K562 (cell line): ENCODE measurements at regions not wholly inside any gene's neighbourhood (a gene's known extent, or its start where the extent isn't known, plus 50 kb on each side); places are given as distances from the start of the nearest gene placed in this dataset.

ENCODE experiments used
- ATAC-seq: fragments of 200-7000 bp; cut with Tn5 transposase; 3 replicates; pipeline ENCODE4 v1.9.1; 2020; ENCODE audit warnings: moderate library complexity
- BruUV-seq: library from RNA; stranded (reverse); fragments of 400-500 nt; replicated peaks from 2 replicates; lab custom pipeline; 2021; lab: Mats Ljungman, UMichigan
- CTCF ChIA-PET: fragments of 300-600 bp; formaldehyde crosslinking; extraction: SDS; loops from one replicate; lab custom pipeline; 2021; ENCODE audit warnings: low intra/inter-chr PET ratio; lab: Yijun Ruan, JAX
- POLR2A ChIA-PET: fragments of 300-600, 350-650 bp; sonication (Branson Sonifier 250); formaldehyde crosslinking; extraction: SDS; loops from one replicate; lab custom pipeline; 2021; ENCODE audit warnings: antibody characterized with exemption, inconsistent platforms; lab: Yijun Ruan, JAX
- DNase-seq, 4 experiments: peaks; one replicate each; pipeline versions ENCODE4 v3.0.0 to v3.0.0-alpha.2; 2011 to 2018; ENCODE audit warnings: low spot score in 3 of 4, mixed read lengths in 3 of 4; ENCODE audit errors: extremely low read depth in 1 of 4
- FAIRE-seq: peaks from 2 replicates; lab custom pipeline; 2011; peaks lifted over from hg19 to GRCh38; lab: Jason Lieb, UNC
- H2AFZ ChIP-seq: 2 replicates; pipeline ENCODE4 v1.6.0; 2011; ENCODE audit warnings: low read depth, low read length, control low read depth, inconsistent platforms
- H3K27ac ChIP-seq: fragments of 200-600 bp; 3 replicates; pipeline ENCODE4 v1.8.0; 2011; ENCODE audit warnings: low read depth, mild to moderate bottlenecking, control low read depth, inconsistent platforms, low read length, moderate library complexity, mixed read lengths; ENCODE audit errors: extremely low read depth
- H3K27me3 ChIP-seq, 2 experiments: fragments of 300-600 bp in 1 of 2; 2 replicates in 1 of 2; 3 replicates in 1 of 2; pipeline versions ENCODE4 v1.6.0 to v1.8.0; 2011; ENCODE audit warnings: inconsistent platforms in 2 of 2, low read length in 2 of 2, mild to moderate bottlenecking in 1 of 2, mixed read lengths in 1 of 2, moderate library complexity in 1 of 2; ENCODE audit not compliant: control insufficient read depth in 2 of 2, insufficient read depth in 2 of 2
- H3K36me3 ChIP-seq: fragments of 300-600 bp; 3 replicates; pipeline ENCODE4 v1.8.0; 2011; ENCODE audit warnings: mild to moderate bottlenecking, low read length, inconsistent platforms; ENCODE audit not compliant: control insufficient read depth, insufficient read depth
- H3K4me1 ChIP-seq, 2 experiments: fragments of 200-600 bp in 1 of 2; replicated peaks in 1 of 2; 2 replicates in 1 of 2; 3 replicates in 1 of 2; pipeline versions ENCODE4 v1.5.1 to v1.8.0; 2011; ENCODE audit warnings: inconsistent platforms in 2 of 2, low read length in 2 of 2, mild to moderate bottlenecking in 1 of 2, mixed read lengths in 1 of 2, moderate library complexity in 1 of 2; ENCODE audit not compliant: control insufficient read depth in 2 of 2, insufficient read depth in 2 of 2
- H3K4me2 ChIP-seq: 2 replicates; pipeline ENCODE4 v1.6.1; 2011; ENCODE audit warnings: low read length, control low read depth, inconsistent platforms, mixed read lengths; ENCODE audit not compliant: insufficient read depth
- H3K4me3 ChIP-seq: fragments of 200-600 bp; sonication (generic), shearing (Covaris generic); 2 replicates; pipeline ENCODE4 v1.5.1; 2016; ENCODE audit warnings: control low read depth, inconsistent platforms
- H3K79me2 ChIP-seq: fragments of 200-600 bp; 3 replicates; pipeline ENCODE4 v1.8.0; 2011; ENCODE audit warnings: low read length, inconsistent platforms; ENCODE audit not compliant: control insufficient read depth, insufficient read depth
- H3K9ac ChIP-seq, 2 experiments: 2 replicates each; pipeline versions ENCODE4 v1.6.0 to v1.6.1; 2011; ENCODE audit warnings: low read depth in 2 of 2, low read length in 2 of 2, control low read depth in 1 of 2, inconsistent platforms in 1 of 2, mild to moderate bottlenecking in 1 of 2, mixed read lengths in 1 of 2; ENCODE audit not compliant: insufficient read depth in 1 of 2
- H3K9me1 ChIP-seq: one replicate; pipeline ENCODE4 v1.6.0; 2011; ENCODE audit warnings: inconsistent platforms, mild to moderate bottlenecking, low read length, moderate library complexity; ENCODE audit not compliant: control insufficient read depth, insufficient read depth
- H3K9me3 ChIP-seq: replicated peaks from 2 replicates; pipeline ENCODE4 v1.5.1; 2011; ENCODE audit warnings: low read depth, low read length, inconsistent platforms; ENCODE audit not compliant: control insufficient read depth, insufficient read depth
- H4K20me1 ChIP-seq: replicated peaks from 2 replicates; pipeline ENCODE4 v1.6.1; 2011; ENCODE audit warnings: low read length, inconsistent platforms, mixed read lengths; ENCODE audit not compliant: control insufficient read depth, insufficient read depth
- CBX5 ChIP-seq: IDR thresholded peaks from 2 replicates; pipeline ENCODE4 v1.6.1; 2014; ENCODE audit warnings: low read depth, borderline replicate concordance
- ESRRA ChIP-seq: fragments of 450-650 bp; IDR thresholded peaks from 2 replicates; pipeline ENCODE4 v1.6.1; 2014; ENCODE audit warnings: low read depth, mild to moderate bottlenecking, moderate library complexity, borderline replicate concordance
- ETV1 ChIP-seq: fragments of 450-650 bp; conservative IDR thresholded peaks from 2 replicates; pipeline ENCODE4 v1.6.1; 2016; ENCODE audit warnings: missing genetic modification characterization, control low read depth, low read depth, missing compliant biosample characterization
- FOXO4 ChIP-seq: fragments of 450-650 bp; formaldehyde crosslinking; IDR thresholded peaks from 2 replicates; pipeline ENCODE4 v1.4.0; 2020; ENCODE audit warnings: mild to moderate bottlenecking, moderate library complexity
- FOXP1 ChIP-seq: sonication (generic); formaldehyde crosslinking; IDR thresholded peaks from 2 replicates; pipeline ENCODE4 v1.8.0; 2022; ENCODE audit warnings: mild to moderate bottlenecking, missing genetic modification reagents
- HDAC6 ChIP-seq: IDR thresholded peaks from 2 replicates; pipeline ENCODE4 v1.6.1; 2012; ENCODE audit warnings: low read depth, mild to moderate bottlenecking, control low read depth, inconsistent platforms, low read length, moderate library complexity
- HMG20B ChIP-seq: fragments of 250-450 bp; sonication (Bioruptor Pico); IDR thresholded peaks from 2 replicates; pipeline ENCODE4 v1.5.0; 2021; ENCODE audit warnings: mild to moderate bottlenecking
- HNRNPL ChIP-seq: fragments of 200-400 bp; formaldehyde crosslinking; IDR thresholded peaks from 2 replicates; pipeline ENCODE4 v1.6.1; 2017; ENCODE audit warnings: low read depth, mild to moderate bottlenecking, low read length
- NUFIP1 ChIP-seq: fragments of 450-650 bp; IDR thresholded peaks from 2 replicates; pipeline ENCODE4 v1.6.1; 2018; ENCODE audit not compliant: partially characterized antibody
- POLR2AphosphoS5 ChIP-seq: IDR thresholded peaks from 2 replicates; pipeline ENCODE4 v1.6.1; 2011; ENCODE audit warnings: mild to moderate bottlenecking, low read depth, low read length, moderate library complexity; ENCODE audit not compliant: control insufficient read depth, insufficient read depth
- RBM39 ChIP-seq: fragments of 200-400 bp; formaldehyde crosslinking; optimal IDR thresholded peaks from 2 replicates; pipeline ENCODE3; 2018; ENCODE audit warnings: low read depth, low read length
- SRSF3 ChIP-seq: fragments of 200-400 bp; formaldehyde crosslinking; IDR thresholded peaks from 2 replicates; pipeline ENCODE4 v1.6.1; 2016; ENCODE audit warnings: mild to moderate bottlenecking, low read length, moderate library complexity; ENCODE audit not compliant: insufficient read depth
- in situ Hi-C: fragments of 300-500 bp; cut with MboI; formaldehyde crosslinking; loops from 4 replicates; pipeline ENCODE4 v1.15.0; 2018; ENCODE audit warnings: inconsistent platforms, mixed read lengths
- intact Hi-C: fragments of 100-400 bp; cut with micrococcal nuclease; formaldehyde crosslinking; loops from 2 replicates; pipeline ENCODE4 v1.14.2; 2022
- TF ChIP-seq, protein P1 (sequence below): fragments of 450-650 bp; IDR thresholded peaks from 2 replicates; pipeline ENCODE4 v1.6.1; 2018; ENCODE audit not compliant: partially characterized antibody
- TF ChIP-seq, protein P2 (sequence below), 2 experiments: fragments of 200-800 bp in 1 of 2; sonication (Bioruptor generic) in 1 of 2; sonication (generic) in 1 of 2; formaldehyde crosslinking in 1 of 2; IDR thresholded peaks in 1 of 2; conservative IDR thresholded peaks in 1 of 2; 2 replicates each; pipeline versions ENCODE4 v1.5.0 to v1.6.1; 2016 to 2020; ENCODE audit warnings: missing compliant biosample characterization in 1 of 2, missing genetic modification characterization in 1 of 2, missing genetic modification reagents in 1 of 2

DNA sequence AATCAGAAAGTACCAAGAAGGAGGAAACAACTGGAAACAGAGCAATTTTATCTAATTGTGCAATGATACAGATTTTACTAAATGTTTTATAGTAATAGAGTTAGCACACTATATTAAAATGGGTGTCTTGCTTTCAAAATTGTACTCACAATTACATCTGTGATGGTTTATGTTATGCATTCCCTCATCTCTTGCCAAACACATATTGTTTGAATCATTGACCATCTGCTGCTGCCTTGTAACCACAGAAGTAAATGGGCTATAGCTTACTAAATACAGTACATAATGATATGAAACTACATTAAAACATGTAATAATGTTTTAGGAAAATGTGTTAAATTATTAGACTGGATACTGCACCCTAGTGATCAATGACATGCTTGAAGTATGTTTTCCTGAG, 158.1 kb downstream of the SLC25A46 start:
- in situ Hi-C loops, result no loop called here
- ChIA-PET CTCF (no interaction called here), POLR2A (no interaction called here)
- Histone ChIP-seq H4K20me1 (no peaks in the 10 kb centered on the region), H3K4me1 (peaks cover 0 to 5% of the 10 kb centered on the region in 2 experiments; a peak in 2 of 5 replicates), H3K27me3 (no peaks in the 10 kb centered on the region), H3K4me2 (no peak overlapping the region), H2AFZ (no peak overlapping the region), H3K9ac (no peak overlapping the region), H3K4me3 (no peak overlapping the region), H3K79me2 (no peaks in the 10 kb centered on the region), H3K9me3 (no peaks in the 10 kb centered on the region), H3K36me3 (no peaks in the 10 kb centered on the region), H3K9me1 (no peaks in the 10 kb centered on the region), H3K27ac (no peak overlapping the region)
- BruUV-seq, result no TSS peak
- FAIRE-seq, result no peak
- ATAC-seq, result no peak
- no peak for DNase-seq
- intact Hi-C loops, result no loop called here
- no peak for TF ChIP-seq FOXP1 (CRISPR knock-in tag)
- TF ChIP-seq HNRNPL, result no peak
- no peak for TF ChIP-seq HDAC6
- TF ChIP-seq NUFIP1, result no peak
- TF ChIP-seq RBM39, result no peak
- TF ChIP-seq POLR2AphosphoS5, result no peak
- no peak for TF ChIP-seq CBX5
- TF ChIP-seq ESRRA, result no peak
- no peak for TF ChIP-seq SRSF3
- no peak for TF ChIP-seq ETV1 (tag)
- no peak for TF ChIP-seq FOXO4
- TF ChIP-seq HMG20B (CRISPR knock-in tag), result no peak
- TF ChIP-seq, protein P1, sequence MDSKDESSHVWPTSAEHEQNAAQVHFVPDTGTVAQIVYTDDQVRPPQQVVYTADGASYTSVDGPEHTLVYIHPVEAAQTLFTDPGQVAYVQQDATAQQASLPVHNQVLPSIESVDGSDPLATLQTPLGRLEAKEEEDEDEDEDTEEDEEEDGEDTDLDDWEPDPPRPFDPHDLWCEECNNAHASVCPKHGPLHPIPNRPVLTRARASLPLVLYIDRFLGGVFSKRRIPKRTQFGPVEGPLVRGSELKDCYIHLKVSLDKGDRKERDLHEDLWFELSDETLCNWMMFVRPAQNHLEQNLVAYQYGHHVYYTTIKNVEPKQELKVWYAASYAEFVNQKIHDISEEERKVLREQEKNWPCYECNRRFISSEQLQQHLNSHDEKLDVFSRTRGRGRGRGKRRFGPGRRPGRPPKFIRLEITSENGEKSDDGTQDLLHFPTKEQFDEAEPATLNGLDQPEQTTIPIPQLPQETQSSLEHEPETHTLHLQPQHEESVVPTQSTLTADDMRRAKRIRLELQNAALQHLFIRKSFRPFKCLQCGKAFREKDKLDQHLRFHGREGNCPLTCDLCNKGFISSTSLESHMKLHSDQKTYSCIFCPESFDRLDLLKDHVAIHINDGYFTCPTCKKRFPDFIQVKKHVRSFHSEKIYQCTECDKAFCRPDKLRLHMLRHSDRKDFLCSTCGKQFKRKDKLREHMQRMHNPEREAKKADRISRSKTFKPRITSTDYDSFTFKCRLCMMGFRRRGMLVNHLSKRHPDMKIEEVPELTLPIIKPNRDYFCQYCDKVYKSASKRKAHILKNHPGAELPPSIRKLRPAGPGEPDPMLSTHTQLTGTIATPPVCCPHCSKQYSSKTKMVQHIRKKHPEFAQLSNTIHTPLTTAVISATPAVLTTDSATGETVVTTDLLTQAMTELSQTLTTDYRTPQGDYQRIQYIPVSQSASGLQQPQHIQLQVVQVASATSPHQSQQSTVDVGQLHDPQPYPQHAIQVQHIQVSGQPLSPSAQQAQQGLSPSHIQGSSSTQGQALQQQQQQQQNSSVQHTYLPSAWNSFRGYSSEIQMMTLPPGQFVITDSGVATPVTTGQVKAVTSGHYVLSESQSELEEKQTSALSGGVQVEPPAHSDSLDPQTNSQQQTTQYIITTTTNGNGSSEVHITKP, result no peak
- TF ChIP-seq, protein P2, sequence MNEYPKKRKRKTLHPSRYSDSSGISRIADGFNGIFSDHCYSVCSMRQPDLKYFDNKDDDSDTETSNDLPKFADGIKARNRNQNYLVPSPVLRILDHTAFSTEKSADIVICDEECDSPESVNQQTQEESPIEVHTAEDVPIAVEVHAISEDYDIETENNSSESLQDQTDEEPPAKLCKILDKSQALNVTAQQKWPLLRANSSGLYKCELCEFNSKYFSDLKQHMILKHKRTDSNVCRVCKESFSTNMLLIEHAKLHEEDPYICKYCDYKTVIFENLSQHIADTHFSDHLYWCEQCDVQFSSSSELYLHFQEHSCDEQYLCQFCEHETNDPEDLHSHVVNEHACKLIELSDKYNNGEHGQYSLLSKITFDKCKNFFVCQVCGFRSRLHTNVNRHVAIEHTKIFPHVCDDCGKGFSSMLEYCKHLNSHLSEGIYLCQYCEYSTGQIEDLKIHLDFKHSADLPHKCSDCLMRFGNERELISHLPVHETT (CRISPR knock-in tag; conservative IDR thresholded peaks at IDR 0.05 in 1 of 2, IDR thresholded peaks at IDR 0.05 in 1 of 2), result no peak
